ENCODE measurements at regions not wholly inside any gene's neighbourhood (a gene's known extent, or its start where the extent isn't known, plus 50 kb on each side); places are given as distances from the start of the nearest gene placed in this dataset.

GRCh38 chr10:125605167-125605566, 77.8 kb downstream of the TEX36 start:
- WGBS (ENCODE audit: insufficient coverage, low coverage, low lambda C conversion rate, missing lambda C conversion rate): 69% methylated on average over 4 of the region's 4 CpGs
- DNase-seq: no peak
- ATAC-seq: no peak
- Histone ChIP-seq H3K27ac (no peak overlapping the region), H3K27me3 (no peaks in the 10 kb centered on the region), H3K4me3 (no peak overlapping the region), H3K4me1 (no peaks in the 10 kb centered on the region), H3K9me3 (no peaks in the 10 kb centered on the region), H3K36me3 (no peaks in the 10 kb centered on the region)
- TF ChIP-seq POLR2A (IDR thresholded peaks at IDR 0.05): no peak
- no peak for TF ChIP-seq CTCF (IDR thresholded peaks at IDR 0.05)
- intact Hi-C loops (cut with DNase I): no loop called here

- DNase-seq (no peak), ATAC-seq (no peak)
- no peaks in the 10 kb centered on the region for H3K4me1 ChIP-seq
- no peak overlapping the region for H3K4me3 ChIP-seq
- 74% methylated on average over 13 of the region's 13 CpGs for WGBS (ENCODE audit: insufficient coverage, low coverage, low lambda C conversion rate, missing lambda C conversion rate)
- no peak for TF ChIP-seq CTCF (IDR thresholded peaks at IDR 0.05)
- TF ChIP-seq POLR2A (IDR thresholded peaks at IDR 0.05): no peak
- no peak overlapping the region for H3K27ac ChIP-seq
- no peaks in the 10 kb centered on the region for H3K36me3 ChIP-seq
- no peaks in the 10 kb centered on the region for H3K9me3 ChIP-seq
- intact Hi-C loops (cut with DNase I): no loop called here
- H3K27me3 ChIP-seq: no peaks in the 10 kb centered on the region
Measured at GRCh38 chr10:125602825-125603224, 80.1 kb downstream of the TEX36 start.

- no peaks in the 10 kb centered on the region for H3K4me1 ChIP-seq
- H3K4me3 ChIP-seq: no peak overlapping the region
- 36% methylated on average over 3 of the region's 4 CpGs for WGBS (ENCODE audit: insufficient coverage, low coverage, low lambda C conversion rate, missing lambda C conversion rate)
- no peak overlapping the region for H3K27ac ChIP-seq
- intact Hi-C loops (cut with DNase I): no loop called here
- TF ChIP-seq CTCF (IDR thresholded peaks at IDR 0.05) (no peak), POLR2A (IDR thresholded peaks at IDR 0.05) (no peak)
- no peaks in the 10 kb centered on the region for H3K9me3 ChIP-seq
- no peaks in the 10 kb centered on the region for H3K27me3 ChIP-seq
- ATAC-seq (no peak), DNase-seq (no peak)
- no peaks in the 10 kb centered on the region for H3K36me3 ChIP-seq
Measured at GRCh38 chr10:125599194-125599593, 83.8 kb downstream of the TEX36 start.

GRCh38 chr10:125595911-125596310, 87.1 kb downstream of the TEX36 start:
- Histone ChIP-seq H3K36me3 (no peaks in the 10 kb centered on the region), H3K9me3 (no peaks in the 10 kb centered on the region), H3K4me3 (no peak overlapping the region), H3K27me3 (no peaks in the 10 kb centered on the region), H3K27ac (no peak overlapping the region), H3K4me1 (no peaks in the 10 kb centered on the region)
- no peak for TF ChIP-seq POLR2A (IDR thresholded peaks at IDR 0.05)
- TF ChIP-seq CTCF (IDR thresholded peaks at IDR 0.05): no peak
- DNase-seq (no peak), ATAC-seq (no peak)
- intact Hi-C loops (cut with DNase I): no loop called here

GRCh38 chr10:125593644-125594043, 89.3 kb downstream of the TEX36 start:
- Histone ChIP-seq H3K36me3 (no peaks in the 10 kb centered on the region), H3K4me1 (no peaks in the 10 kb centered on the region), H3K9me3 (no peaks in the 10 kb centered on the region), H3K27me3 (no peaks in the 10 kb centered on the region), H3K27ac (no peak overlapping the region), H3K4me3 (no peak overlapping the region)
- DNase-seq (no peak), ATAC-seq (no peak)
- WGBS (ENCODE audit: insufficient coverage, low coverage, low lambda C conversion rate, missing lambda C conversion rate): 63% methylated on average over 5 of the region's 5 CpGs
- no peak for TF ChIP-seq CTCF (IDR thresholded peaks at IDR 0.05)
- intact Hi-C loops (cut with DNase I): no loop called here

Data from right lobe of liver (tissue), 6 donors.